ENCODE measurements at regions not wholly inside any gene's neighbourhood (a gene's known extent, or its start where the extent isn't known, plus 50 kb on each side); places are given as distances from the start of the nearest gene placed in this dataset.

DNA sequence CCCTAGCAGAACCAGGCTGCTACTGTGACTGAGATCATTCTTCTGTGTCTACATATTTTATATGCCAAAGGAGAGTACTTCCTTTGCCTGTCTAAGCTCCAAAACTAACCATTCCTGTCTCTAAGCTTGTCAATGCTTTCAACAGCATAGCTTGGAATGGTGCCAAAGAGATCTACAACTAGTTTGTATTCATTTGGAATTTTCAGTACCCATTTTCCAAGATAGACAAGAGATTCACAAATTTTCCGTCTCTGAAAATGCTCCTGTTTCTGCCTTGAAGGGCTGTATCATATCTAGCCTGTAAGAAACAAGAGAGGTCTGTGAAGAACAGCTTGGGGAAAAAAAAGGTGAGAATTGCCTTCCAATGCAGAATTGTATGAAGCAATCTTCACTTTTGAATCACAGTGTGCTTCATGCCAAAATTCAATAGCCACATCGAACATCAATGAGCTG lies 334.4 kb upstream of the ACTBL2 start:
- Histone ChIP-seq H3K9me3 (peaks cover 0 to 11% (median 0%) of the 10 kb centered on the region in 4 donors), H3K27ac (no peak overlapping the region), H3K4me1 (peaks cover 0 to 8% (median 0%) of the 10 kb centered on the region in 4 donors), H3K36me3 (no peaks in the 10 kb centered on the region), H3K4me3 (no peak overlapping the region), H3K27me3 (no peaks in the 10 kb centered on the region)
- DNase-seq, result no peak
- 79 to 84% (median 82%) methylated on average over 2 of the region's 2 CpGs for WGBS, 5 donors
- TF ChIP-seq, protein P1, sequence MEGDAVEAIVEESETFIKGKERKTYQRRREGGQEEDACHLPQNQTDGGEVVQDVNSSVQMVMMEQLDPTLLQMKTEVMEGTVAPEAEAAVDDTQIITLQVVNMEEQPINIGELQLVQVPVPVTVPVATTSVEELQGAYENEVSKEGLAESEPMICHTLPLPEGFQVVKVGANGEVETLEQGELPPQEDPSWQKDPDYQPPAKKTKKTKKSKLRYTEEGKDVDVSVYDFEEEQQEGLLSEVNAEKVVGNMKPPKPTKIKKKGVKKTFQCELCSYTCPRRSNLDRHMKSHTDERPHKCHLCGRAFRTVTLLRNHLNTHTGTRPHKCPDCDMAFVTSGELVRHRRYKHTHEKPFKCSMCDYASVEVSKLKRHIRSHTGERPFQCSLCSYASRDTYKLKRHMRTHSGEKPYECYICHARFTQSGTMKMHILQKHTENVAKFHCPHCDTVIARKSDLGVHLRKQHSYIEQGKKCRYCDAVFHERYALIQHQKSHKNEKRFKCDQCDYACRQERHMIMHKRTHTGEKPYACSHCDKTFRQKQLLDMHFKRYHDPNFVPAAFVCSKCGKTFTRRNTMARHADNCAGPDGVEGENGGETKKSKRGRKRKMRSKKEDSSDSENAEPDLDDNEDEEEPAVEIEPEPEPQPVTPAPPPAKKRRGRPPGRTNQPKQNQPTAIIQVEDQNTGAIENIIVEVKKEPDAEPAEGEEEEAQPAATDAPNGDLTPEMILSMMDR (IDR thresholded peaks at IDR 0.05), result no peak
- TF ChIP-seq POLR2A (IDR thresholded peaks at IDR 0.05) (no peak), POLR2AphosphoS5 (IDR thresholded peaks at IDR 0.05) (no peak), EP300 (IDR thresholded peaks at IDR 0.05) (no peak)
- intact Hi-C loops (cut with DNase I; ENCODE audit: low total_unique reads), result no loop called here

- Histone ChIP-seq H3K36me3 (no peaks in the 10 kb centered on the region), H3K4me3 (no peak overlapping the region), H3K27ac (no peak overlapping the region), H3K4me1 (peaks cover 0 to 8% (median 0%) of the 10 kb centered on the region in 4 donors), H3K9me3 (peaks cover 0 to 9% (median 0%) of the 10 kb centered on the region in 4 donors), H3K27me3 (no peaks in the 10 kb centered on the region)
- TF ChIP-seq, protein P1 (IDR thresholded peaks at IDR 0.05), result no peak
- TF ChIP-seq POLR2A (IDR thresholded peaks at IDR 0.05) (no peak), POLR2AphosphoS5 (IDR thresholded peaks at IDR 0.05) (no peak), EP300 (IDR thresholded peaks at IDR 0.05) (no peak)
- intact Hi-C loops (cut with DNase I; ENCODE audit: low total_unique reads), result no loop called here
- DNase-seq, result no peak
Measured at GRCh38 chr5:57816108-57816507, 333.5 kb upstream of the ACTBL2 start.

GRCh38 chr5:57805732-57806131 lies 323.1 kb upstream of the ACTBL2 start:
- TF ChIP-seq POLR2AphosphoS5 (IDR thresholded peaks at IDR 0.05), result no peak
- TF ChIP-seq POLR2A (IDR thresholded peaks at IDR 0.05), result no peak
- TF ChIP-seq, protein P1 (IDR thresholded peaks at IDR 0.05), result no peak
- no peak for TF ChIP-seq EP300 (IDR thresholded peaks at IDR 0.05)
- intact Hi-C loops (cut with DNase I; ENCODE audit: low total_unique reads), result no loop called here
- no peaks in the 10 kb centered on the region for H3K36me3 ChIP-seq
- H3K27ac ChIP-seq, result no peak overlapping the region
- no peaks in the 10 kb centered on the region for H3K27me3 ChIP-seq
- H3K4me1 ChIP-seq, result no peaks in the 10 kb centered on the region
- no peak for DNase-seq
- H3K4me3 ChIP-seq, result no peak overlapping the region
- no peaks in the 10 kb centered on the region for H3K9me3 ChIP-seq
- 91 to 98% (median 96%) methylated on average over 1 of the region's 1 CpG for WGBS, 5 donors

- intact Hi-C loops (cut with DNase I; ENCODE audit: low total_unique reads), result no loop called here
Measured at GRCh38 chr5:57805170-57805569, 322.6 kb upstream of the ACTBL2 start.

More at GRCh38 chr5:57805170-57805569, 322.6 kb upstream of the ACTBL2 start:
- Histone ChIP-seq H3K4me3 (no peak overlapping the region), H3K9me3 (no peaks in the 10 kb centered on the region), H3K36me3 (no peaks in the 10 kb centered on the region), H3K27ac (no peak overlapping the region), H3K4me1 (no peaks in the 10 kb centered on the region), H3K27me3 (no peaks in the 10 kb centered on the region)
- no peak for DNase-seq
- no peak for TF ChIP-seq POLR2AphosphoS5 (IDR thresholded peaks at IDR 0.05)
- TF ChIP-seq POLR2A (IDR thresholded peaks at IDR 0.05), result no peak
- TF ChIP-seq, protein P1 (IDR thresholded peaks at IDR 0.05), result no peak

Data from stomach (tissue), 8 donors.